ENCODE measurements at regions not wholly inside any gene's neighbourhood (a gene's known extent, or its start where the extent isn't known, plus 50 kb on each side); places are given as distances from the start of the nearest gene placed in this dataset.

GRCh38 chr7:145289384-145289783 lies 453.5 kb upstream of the TPK1 start:
- no peak for TF ChIP-seq CTCF (IDR thresholded peaks at IDR 0.05)
- no peak for TF ChIP-seq POLR2A (IDR thresholded peaks at IDR 0.05)
